Thyroid gland (tissue), 4 donors: ENCODE measurements at regions not wholly inside any gene's neighbourhood (a gene's known extent, or its start where the extent isn't known, plus 50 kb on each side); places are given as distances from the start of the nearest gene placed in this dataset.

ENCODE experiments used
- DNase-seq, 2 donors: peaks; one replicate each; pipeline ENCODE4 v3.0.0-alpha.2; 2019
- H3K27ac ChIP-seq, 3 donors: fragments of 200-600 bp; sonication (generic); 1 replicate in 2 of 3; 2 replicates in 1 of 3; pipeline ENCODE4 v1.5.1; 2016 to 2019; ENCODE audit warnings: mild to moderate bottlenecking in 1 of 3, moderate library complexity in 1 of 3
- H3K27me3 ChIP-seq: fragments of 200-600 bp; sonication (generic); one replicate; pipeline ENCODE4 v1.5.1; 2019
- H3K36me3 ChIP-seq, 2 donors: fragments of 200-600 bp; sonication (generic); one replicate each; pipeline ENCODE4 v1.5.1; 2016 to 2019
- H3K4me1 ChIP-seq, 2 donors: fragments of 200-600 bp; sonication (generic); one replicate each; pipeline ENCODE4 v1.5.1; 2017 to 2019
- H3K4me3 ChIP-seq, 3 donors: fragments of 200-600 bp; sonication (generic); replicated peaks in 1 of 3; 1 replicate in 2 of 3; 2 replicates in 1 of 3; pipeline ENCODE4 v1.5.1; 2016; ENCODE audit warnings: mild to moderate bottlenecking in 1 of 3
- H3K9me3 ChIP-seq: fragments of 200-600 bp; sonication (generic); one replicate; pipeline ENCODE4 v1.5.1; 2017
- CTCF ChIP-seq, 6 experiments: fragments of 200-600 bp in 3 of 6; fragments of 450-650 bp in 3 of 6; sonication (generic) in 3 of 6; IDR thresholded peaks; one replicate each; pipeline ENCODE4 v1.5.1; 2016 to 2019; ENCODE audit warnings: antibody characterized with exemption in 6 of 6, mild to moderate bottlenecking in 2 of 6, inconsistent platforms in 1 of 6, moderate library complexity in 1 of 6
- POLR2A ChIP-seq, 2 donors: fragments of 450-650 bp; IDR thresholded peaks; one replicate each; pipeline ENCODE4 v1.6.1; 2017; ENCODE audit warnings: antibody characterized with exemption in 2 of 2, mild to moderate bottlenecking in 2 of 2, moderate library complexity in 1 of 2
- WGBS, 2 donors: methylation state at CpG; one replicate each; pipeline ENCODE4 v1.1.5; 2017; 5-methylcytosine and 5-hydroxymethylcytosine counted together
- intact Hi-C: fragments of 100-400 bp; cut with DNase I; formaldehyde crosslinking; loops from one replicate; pipeline ENCODE4 v1.15.1; 2023

GRCh38 chr9:129504404-129504803 is 116.5 kb downstream of the C9orf50 start:
- intact Hi-C loops, result no loop called here
- no peak for DNase-seq
- Histone ChIP-seq H3K36me3 (peaks cover 7 to 9% of the 10 kb centered on the region in 2 donors), H3K4me1 (peaks cover 0 to 9% of the 10 kb centered on the region in 2 donors), H3K9me3 (no peaks in the 10 kb centered on the region), H3K27ac (no peak overlapping the region), H3K4me3 (no peak overlapping the region), H3K27me3 (no peaks in the 10 kb centered on the region)
- WGBS, 2 donors, result 86 to 93% methylated on average over 1 of the region's 1 CpG
- TF ChIP-seq POLR2A (IDR thresholded peaks at IDR 0.05) (no peak), CTCF (IDR thresholded peaks at IDR 0.05) (no peak)

- H3K27me3 ChIP-seq, result no peaks in the 10 kb centered on the region
- H3K4me1 ChIP-seq, result peaks cover 21 to 33% of the 10 kb centered on the region in 2 donors
- H3K36me3 ChIP-seq, result peaks cover 7 to 9% of the 10 kb centered on the region in 2 donors
- peak in 1 of 2 donors; percentile 55 for DNase-seq
- H3K9me3 ChIP-seq, result no peaks in the 10 kb centered on the region
- H3K4me3 ChIP-seq, result no peak overlapping the region
- WGBS, 2 donors, result 61 to 64% methylated on average over 4 of the region's 4 CpGs
- intact Hi-C loops, result no loop called here
- peak overlapping the region in 2 of 3 donors; percentile 12 to 48 for H3K27ac ChIP-seq
- TF ChIP-seq CTCF (IDR thresholded peaks at IDR 0.05) (no peak), POLR2A (IDR thresholded peaks at IDR 0.05) (no peak)
These were observed 119.1 kb downstream of the C9orf50 start for GRCh38 chr9:129501771-129502319.

DNA sequence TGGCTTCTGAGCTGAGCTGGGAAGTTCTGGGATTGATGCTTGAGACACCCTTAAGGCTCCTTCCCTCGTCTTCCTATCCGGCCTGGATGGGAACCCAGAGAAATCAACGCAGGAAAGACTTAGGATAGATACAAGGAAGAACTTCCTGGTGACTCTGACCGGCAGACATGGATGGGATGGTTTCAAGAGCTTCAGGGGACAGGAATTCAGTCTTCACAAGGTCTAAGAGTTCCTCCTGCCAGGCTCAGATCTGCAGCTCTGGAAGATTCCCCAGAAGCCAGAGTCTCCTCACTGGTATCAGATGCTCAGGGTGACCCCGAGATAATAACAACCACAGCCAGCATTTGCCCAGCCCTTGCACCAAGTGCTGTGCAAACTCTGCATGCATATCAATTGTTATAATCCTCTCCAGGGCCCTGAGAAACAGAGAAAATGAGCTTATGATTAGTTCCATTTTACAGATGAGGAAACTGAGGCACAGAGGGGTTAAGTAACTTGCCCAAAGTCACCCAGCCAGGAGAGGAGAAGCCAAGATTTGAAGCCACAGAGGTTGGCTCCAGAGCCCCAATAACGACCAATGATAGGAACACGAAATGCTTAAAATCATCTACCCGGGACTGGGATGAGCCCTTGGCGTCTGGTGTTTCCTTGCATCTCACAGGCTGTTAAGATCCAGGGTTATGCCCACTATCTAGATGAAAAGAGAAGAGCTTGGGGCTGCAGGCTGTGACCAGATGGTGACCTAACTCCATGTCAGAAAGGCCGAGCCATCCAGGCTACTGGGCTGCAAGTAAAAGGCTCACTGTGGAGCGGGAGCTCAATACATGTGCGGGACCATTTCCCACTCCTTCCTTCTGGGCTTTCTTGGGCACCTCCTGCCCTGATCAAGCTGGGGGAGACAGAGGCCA is 119.8 kb downstream of the C9orf50 start:
- no peak for TF ChIP-seq CTCF (IDR thresholded peaks at IDR 0.05)
- TF ChIP-seq POLR2A (IDR thresholded peaks at IDR 0.05), result no peak
- H3K4me3 ChIP-seq, result no peak overlapping the region

GRCh38 chr9:129500161-129500862 is 120.6 kb downstream of the C9orf50 start:
- intact Hi-C loops, result no loop called here
- peaks cover 7 to 9% of the 10 kb centered on the region in 2 donors for H3K36me3 ChIP-seq
- no peak for DNase-seq
- H3K9me3 ChIP-seq, result no peaks in the 10 kb centered on the region
- 69 to 75% methylated on average over 12 to 18 of the region's 18 CpGs for WGBS, 2 donors
- no peak overlapping the region for H3K4me3 ChIP-seq
- H3K27me3 ChIP-seq, result no peaks in the 10 kb centered on the region
- peak overlapping the region; percentile 1 to 100 (median 97) for H3K27ac ChIP-seq
- TF ChIP-seq CTCF (IDR thresholded peaks at IDR 0.05) (no peak), POLR2A (IDR thresholded peaks at IDR 0.05) (no peak)
- H3K4me1 ChIP-seq, result peaks cover 32 to 44% of the 10 kb centered on the region in 2 donors

More for the DNA sequence above, 119.8 kb downstream of the C9orf50 start:
- Histone ChIP-seq H3K4me1 (peaks cover 26 to 37% of the 10 kb centered on the region in 2 donors), H3K27me3 (no peaks in the 10 kb centered on the region), H3K9me3 (no peaks in the 10 kb centered on the region), H3K27ac (peak overlapping the region; percentile 1 to 100 (median 97)), H3K36me3 (peaks cover 7 to 9% of the 10 kb centered on the region in 2 donors)
- intact Hi-C loops, result no loop called here
- 88 to 90% methylated on average over 11 to 12 of the region's 12 CpGs for WGBS, 2 donors
- DNase-seq, result no peak
